ENCODE measurements at regions not wholly inside any gene's neighbourhood (a gene's known extent, or its start where the extent isn't known, plus 50 kb on each side); places are given as distances from the start of the nearest gene placed in this dataset.
"Not testable (repeated sequence)": the region's sequence is repeated elsewhere in the genome, so short reads cannot be mapped to it uniquely, and the experiment has no call there.

DNA sequence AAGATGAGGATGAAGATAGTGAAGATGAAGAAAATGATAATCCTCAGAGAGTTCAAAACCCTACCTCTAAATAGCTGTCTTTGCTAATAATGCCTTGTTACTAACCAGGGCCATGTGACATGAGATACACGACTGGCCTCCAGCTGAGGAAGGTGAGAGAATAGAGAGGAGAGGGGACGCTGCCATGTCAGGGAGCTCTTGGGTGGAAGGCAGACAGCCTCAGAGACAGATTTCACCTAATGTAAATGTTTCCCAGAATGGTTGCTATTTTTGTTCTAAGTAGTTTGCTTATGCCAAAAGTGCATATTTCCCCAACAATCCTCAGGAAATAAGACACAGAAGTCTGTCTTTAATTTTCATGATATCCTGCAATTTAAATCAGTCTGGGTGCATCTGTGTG is 138.4 kb downstream of the ELOVL4 start:
- DNase-seq (ENCODE audit: low read depth): no peak

- not testable (repeated sequence) for DNase-seq (ENCODE audit: low read depth)
These were observed 140.7 kb downstream of the ELOVL4 start for GRCh38 chr6:79806661-79807060.

DNA sequence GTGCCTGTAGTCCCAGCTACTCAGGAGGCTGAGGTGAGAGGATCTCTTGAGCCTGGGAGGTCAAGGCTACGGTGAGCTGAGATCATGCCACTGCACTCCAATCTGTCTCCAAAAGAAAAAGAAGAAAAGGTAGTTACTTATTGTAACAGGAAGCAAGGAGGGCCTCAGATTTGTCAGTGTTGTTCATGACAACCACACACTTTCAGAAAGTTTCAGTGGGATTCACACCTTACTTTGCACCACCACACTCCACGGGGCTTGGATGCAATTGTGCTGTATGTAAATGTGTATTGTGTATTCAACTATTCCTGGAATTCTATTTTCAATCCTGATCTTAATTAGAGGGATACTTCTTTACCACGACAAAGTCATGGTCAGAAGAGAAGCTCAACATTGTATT is 142.6 kb downstream of the ELOVL4 start:
- no peak for DNase-seq (ENCODE audit: low read depth)

DNA sequence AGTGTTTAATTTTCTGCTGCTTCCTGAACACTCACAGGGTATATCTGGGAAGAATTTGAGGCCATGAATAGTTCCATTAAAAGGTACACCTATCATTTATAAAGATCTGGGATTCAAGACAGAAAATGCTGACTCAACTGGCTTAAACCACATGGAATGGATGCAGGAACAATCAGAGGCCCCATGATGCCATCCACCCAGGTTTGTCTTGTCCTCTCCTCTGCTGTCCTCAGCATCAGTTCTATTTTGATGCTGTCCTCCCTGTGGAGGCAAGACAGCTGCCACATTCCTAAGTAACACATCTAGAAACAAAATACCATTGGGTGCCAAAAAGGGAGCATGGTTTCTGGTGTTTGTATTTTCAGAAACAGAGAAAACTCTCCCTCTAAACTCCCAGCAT is 143.4 kb downstream of the ELOVL4 start:
- no peak for DNase-seq (ENCODE audit: low read depth)

GRCh38 chr6:79802657-79803300 is 144.6 kb downstream of the ELOVL4 start:
- no peak for DNase-seq (ENCODE audit: low read depth)

GRCh38 chr6:79801362-79801761 is 146.0 kb downstream of the ELOVL4 start:
- DNase-seq (ENCODE audit: low read depth): no peak

GRCh38 chr6:79798841-79799240 is 148.5 kb downstream of the ELOVL4 start:
- no peak for DNase-seq (ENCODE audit: low read depth)

- DNase-seq (ENCODE audit: low read depth): no peak
These were observed 149.4 kb downstream of the ELOVL4 start for GRCh38 chr6:79797912-79798311.

GRCh38 chr6:79797163-79797764 is 150.1 kb downstream of the ELOVL4 start:
- DNase-seq (ENCODE audit: low read depth): no peak

GRCh38 chr6:79796197-79796596 is 151.2 kb downstream of the ELOVL4 start:
- DNase-seq (ENCODE audit: low read depth): no peak

GRCh38 chr6:79789896-79790295 is 157.5 kb downstream of the ELOVL4 start:
- DNase-seq (ENCODE audit: low read depth): no peak

- DNase-seq (ENCODE audit: low read depth): no peak
These were observed 157.6 kb downstream of the SH3BGRL2 start for GRCh38 chr6:79788756-79789155.

DNA sequence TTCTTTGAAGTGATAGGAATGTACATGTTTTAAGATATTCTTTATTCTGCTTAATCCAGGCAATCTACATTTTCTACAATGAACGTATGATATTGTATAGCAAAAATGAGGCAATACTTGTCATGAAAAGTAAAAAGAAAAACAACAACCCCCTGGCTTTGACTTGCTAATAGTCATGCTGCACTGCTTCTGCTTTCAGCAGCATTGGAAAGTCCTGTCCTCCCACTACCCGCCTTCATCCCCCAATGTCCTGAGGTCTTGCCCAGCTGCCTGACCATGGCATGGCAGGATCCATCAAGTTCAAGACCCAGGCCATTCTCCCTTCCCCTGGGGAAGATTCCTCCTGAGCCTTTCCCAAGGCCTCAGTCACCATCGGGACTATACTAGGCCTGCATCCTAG is 156.5 kb downstream of the SH3BGRL2 start:
- DNase-seq (ENCODE audit: low read depth): no peak

GRCh38 chr6:79784395-79784753 is 153.2 kb downstream of the SH3BGRL2 start:
- no peak for DNase-seq (ENCODE audit: low read depth)

- no peak for DNase-seq (ENCODE audit: low read depth)
These were observed 152.7 kb downstream of the SH3BGRL2 start for GRCh38 chr6:79783670-79784394.

DNA sequence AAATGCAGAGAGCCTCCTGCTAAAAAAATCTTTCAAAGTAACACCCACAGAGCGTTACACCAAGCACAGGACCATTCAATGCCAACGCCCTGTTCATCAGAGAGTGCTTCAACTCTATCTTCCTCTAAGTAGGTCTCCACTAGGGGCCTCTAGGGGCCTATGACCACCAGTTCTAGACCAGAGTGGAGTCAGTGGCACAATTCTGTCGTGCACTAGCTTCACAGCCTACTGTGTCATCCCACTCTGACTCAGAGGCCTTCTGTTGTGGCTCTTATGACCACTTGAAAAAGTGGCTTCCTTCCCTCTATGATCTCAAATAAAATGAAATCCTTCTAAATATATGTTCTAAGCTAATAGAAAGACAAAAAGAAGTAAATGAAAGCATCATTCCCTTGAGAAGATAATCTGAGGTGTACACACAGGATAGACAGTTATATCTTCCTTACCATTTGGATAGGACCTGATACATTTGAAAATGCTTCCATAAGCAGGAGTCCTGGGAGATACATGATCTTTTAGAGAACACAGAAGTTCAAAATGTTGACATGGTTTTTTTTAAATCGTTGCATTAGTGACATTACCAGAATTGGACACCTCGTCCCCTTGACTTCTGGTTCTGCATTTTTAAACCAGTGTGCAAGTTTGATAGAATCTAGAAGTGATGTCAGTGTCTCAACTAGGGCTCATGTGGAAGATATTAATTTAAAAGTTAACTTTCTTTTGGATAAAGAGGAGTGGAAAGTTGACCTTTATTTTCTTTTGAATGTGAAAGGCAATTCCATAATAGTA is 151.9 kb downstream of the SH3BGRL2 start:
- DNase-seq (ENCODE audit: low read depth): no peak

- DNase-seq (ENCODE audit: low read depth): no peak
These were observed 150.8 kb downstream of the SH3BGRL2 start for GRCh38 chr6:79781916-79782315.

GRCh38 chr6:79780881-79781280 is 149.8 kb downstream of the SH3BGRL2 start:
- DNase-seq (ENCODE audit: low read depth): no peak

DNA sequence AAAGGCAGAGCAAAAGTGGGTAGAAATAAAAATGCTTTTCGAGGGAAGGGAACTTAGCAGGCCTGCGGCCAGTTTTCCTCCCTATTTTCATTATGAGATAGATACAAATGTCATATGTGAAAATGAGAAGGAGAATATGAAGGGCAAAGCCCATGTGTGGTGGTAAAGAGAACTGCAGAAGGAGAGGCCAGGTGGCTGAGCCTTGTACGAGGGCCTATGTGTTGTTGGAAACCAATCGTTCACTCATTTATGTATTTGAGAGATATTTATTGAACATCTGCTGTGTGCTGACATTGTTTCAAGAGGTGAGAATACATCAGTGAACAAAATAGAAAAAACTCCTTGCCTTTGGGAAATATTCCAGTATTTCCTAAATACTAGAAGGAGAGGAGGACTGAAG is 147.7 kb downstream of the SH3BGRL2 start:
- no peak for DNase-seq (ENCODE audit: low read depth)

GRCh38 chr6:79777713-79778579 is 146.8 kb downstream of the SH3BGRL2 start:
- DNase-seq (ENCODE audit: low read depth): peak; percentile 77

- DNase-seq (ENCODE audit: low read depth): no peak
These were observed 144.9 kb downstream of the SH3BGRL2 start for GRCh38 chr6:79776076-79776475.

DNA sequence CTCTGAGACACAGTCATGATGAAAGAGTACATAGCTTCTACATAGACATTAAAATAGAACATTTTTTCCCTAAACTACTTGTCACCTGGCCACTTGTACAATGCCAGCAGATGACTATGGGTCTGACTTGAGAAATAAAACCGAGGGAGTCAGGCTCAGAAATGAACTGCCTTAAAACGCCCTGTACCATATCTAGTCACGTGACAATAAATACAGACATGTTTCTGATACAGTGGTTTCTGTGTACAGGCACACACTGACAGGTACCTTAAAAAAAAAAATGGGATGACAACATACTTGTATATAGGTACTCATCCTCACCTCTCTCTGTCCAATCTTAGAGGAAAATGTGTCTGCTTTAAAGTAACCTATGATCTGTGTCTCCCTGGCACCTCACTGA is 144.1 kb downstream of the SH3BGRL2 start:
- DNase-seq (ENCODE audit: low read depth): no peak

All from activated gamma-delta T cell treated with anti-CD3 and anti-CD28 coated beads, Interleukin-2, amount 50 U/mL, for 16 hours (primary cell).